Ovary (tissue), 7 donors: ENCODE measurements at regions not wholly inside any gene's neighbourhood (a gene's known extent, or its start where the extent isn't known, plus 50 kb on each side); places are given as distances from the start of the nearest gene placed in this dataset.

ENCODE experiments used
- DNase-seq, 5 donors: peaks; one replicate each; pipeline ENCODE4 v3.0.0-alpha.2; 2019 to 2020
- H3K27ac ChIP-seq, 2 donors: fragments of 200-600 bp; one replicate each; pipeline versions ENCODE4 v1.5.1 to v1.8.0; 2019 to 2022
- H3K27me3 ChIP-seq: fragments of 200-600 bp; one replicate; pipeline ENCODE4 v1.8.0; 2022
- H3K36me3 ChIP-seq: fragments of 200-600 bp; sonication (generic); one replicate; pipeline ENCODE4 v1.5.1; 2019
- H3K4me1 ChIP-seq: one replicate; pipeline ENCODE4 v1.8.1; 2013; ENCODE audit warnings: mild to moderate bottlenecking, moderate library complexity; ENCODE audit not compliant: insufficient read depth
- H3K4me3 ChIP-seq: fragments of 200-600 bp; sonication (generic); one replicate; pipeline ENCODE4 v1.5.1; 2017
- H3K9me3 ChIP-seq, 2 donors: fragments of 200-600 bp in 1 of 2; sonication (generic) in 1 of 2; one replicate each; pipeline versions ENCODE4 v1.5.1 to v1.8.1; 2013 to 2019; ENCODE audit warnings: mild to moderate bottlenecking in 1 of 2, moderate library complexity in 1 of 2
- EP300 ChIP-seq: sonication (generic); formaldehyde crosslinking; IDR thresholded peaks from one replicate; pipeline ENCODE4 v1.6.1; 2017; ENCODE audit warnings: antibody characterized with exemption
- POLR2A ChIP-seq: fragments of 450-650 bp; IDR thresholded peaks from one replicate; pipeline ENCODE4 v1.6.1; 2017; ENCODE audit warnings: antibody characterized with exemption, mild to moderate bottlenecking, moderate library complexity
- WGBS, 3 donors: extraction: QIAGEN DNeasy Blood & Tissue Kit in 1 of 3; methylation state at CpG; one replicate each; pipeline versions ENCODE4 v1.1.5 to v1.1.7; 2013 to 2017; 5-methylcytosine and 5-hydroxymethylcytosine counted together
- intact Hi-C, 4 donors: fragments of 100-400 bp; cut with DNase I; formaldehyde crosslinking; loops; one replicate each; pipeline versions ENCODE4 v1.11.0 to v1.15.1; 2022 to 2023
- TF ChIP-seq, protein P1 (sequence below), 3 donors: fragments of 450-650 bp in 2 of 3; fragments of 200-600 bp in 1 of 3; IDR thresholded peaks; one replicate each; pipeline versions ENCODE4 v1.5.1 to v1.8.0; 2016 to 2022; ENCODE audit warnings: antibody characterized with exemption in 3 of 3, mild to moderate bottlenecking in 1 of 3
- donor health status: DM: no; HTN: no; CAD: no; lungs with moderate emphysema.
- donor health status: DM: no; HTN: no; CAD: no.
- donor health status: Bipolar disorder and iron deficiency.
- donor health status: DM: no; HTN: no; CAD: no.
- donor health status: DM: yes; HTN: yes; CAD: no.

GRCh38 chr6:51057296-51057695, 238.6 kb downstream of the TFAP2B start:
- H3K4me1 ChIP-seq = no peaks in the 10 kb centered on the region
- no peaks in the 10 kb centered on the region for H3K36me3 ChIP-seq
- no peak overlapping the region for H3K27ac ChIP-seq
- intact Hi-C loops = no loop called here
- no peak overlapping the region for H3K4me3 ChIP-seq
- WGBS, 3 donors = 87 to 90% (median 89%) methylated on average over 4 of the region's 4 CpGs
- no peak for TF ChIP-seq EP300
- TF ChIP-seq, protein P1, sequence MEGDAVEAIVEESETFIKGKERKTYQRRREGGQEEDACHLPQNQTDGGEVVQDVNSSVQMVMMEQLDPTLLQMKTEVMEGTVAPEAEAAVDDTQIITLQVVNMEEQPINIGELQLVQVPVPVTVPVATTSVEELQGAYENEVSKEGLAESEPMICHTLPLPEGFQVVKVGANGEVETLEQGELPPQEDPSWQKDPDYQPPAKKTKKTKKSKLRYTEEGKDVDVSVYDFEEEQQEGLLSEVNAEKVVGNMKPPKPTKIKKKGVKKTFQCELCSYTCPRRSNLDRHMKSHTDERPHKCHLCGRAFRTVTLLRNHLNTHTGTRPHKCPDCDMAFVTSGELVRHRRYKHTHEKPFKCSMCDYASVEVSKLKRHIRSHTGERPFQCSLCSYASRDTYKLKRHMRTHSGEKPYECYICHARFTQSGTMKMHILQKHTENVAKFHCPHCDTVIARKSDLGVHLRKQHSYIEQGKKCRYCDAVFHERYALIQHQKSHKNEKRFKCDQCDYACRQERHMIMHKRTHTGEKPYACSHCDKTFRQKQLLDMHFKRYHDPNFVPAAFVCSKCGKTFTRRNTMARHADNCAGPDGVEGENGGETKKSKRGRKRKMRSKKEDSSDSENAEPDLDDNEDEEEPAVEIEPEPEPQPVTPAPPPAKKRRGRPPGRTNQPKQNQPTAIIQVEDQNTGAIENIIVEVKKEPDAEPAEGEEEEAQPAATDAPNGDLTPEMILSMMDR (IDR thresholded peaks at IDR 0.05) = no peak
- TF ChIP-seq POLR2A = no peak
- no peak for DNase-seq
- H3K9me3 ChIP-seq = no peaks in the 10 kb centered on the region
- no peaks in the 10 kb centered on the region for H3K27me3 ChIP-seq

DNA sequence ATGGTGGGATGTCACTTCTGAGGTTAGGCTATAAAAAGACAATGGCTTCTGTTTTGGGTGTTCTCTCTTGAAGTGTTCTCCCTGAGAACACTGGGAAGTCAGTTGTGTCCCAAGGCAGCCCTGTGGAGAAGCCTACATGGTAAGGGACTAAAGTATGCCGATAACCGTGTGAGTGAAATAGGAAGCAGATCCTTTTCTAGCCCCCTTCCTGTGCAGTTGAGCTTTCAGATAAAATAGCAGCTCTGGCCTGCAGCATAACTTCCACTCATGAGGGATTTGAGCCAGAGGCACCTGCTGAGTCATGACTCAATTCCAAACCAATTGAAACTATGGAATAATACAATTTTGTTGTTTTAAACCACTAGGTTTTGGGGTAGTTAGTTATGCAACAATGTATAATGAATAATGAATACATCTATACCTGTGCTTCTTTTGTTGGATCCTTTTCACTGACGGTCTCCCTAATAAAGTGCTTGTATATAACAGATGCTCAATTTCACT, 241.6 kb downstream of the TFAP2B start:
- intact Hi-C loops = no loop called here
- Histone ChIP-seq H3K27ac (no peak overlapping the region), H3K9me3 (no peaks in the 10 kb centered on the region), H3K4me3 (no peak overlapping the region), H3K36me3 (no peaks in the 10 kb centered on the region), H3K4me1 (no peaks in the 10 kb centered on the region), H3K27me3 (no peaks in the 10 kb centered on the region)
- WGBS, 3 donors = 82 to 89% (median 87%) methylated on average over 3 of the region's 3 CpGs
- no peak for DNase-seq
- no peak for TF ChIP-seq EP300
- TF ChIP-seq, protein P1 (IDR thresholded peaks at IDR 0.05) = no peak
- TF ChIP-seq POLR2A = no peak

DNA sequence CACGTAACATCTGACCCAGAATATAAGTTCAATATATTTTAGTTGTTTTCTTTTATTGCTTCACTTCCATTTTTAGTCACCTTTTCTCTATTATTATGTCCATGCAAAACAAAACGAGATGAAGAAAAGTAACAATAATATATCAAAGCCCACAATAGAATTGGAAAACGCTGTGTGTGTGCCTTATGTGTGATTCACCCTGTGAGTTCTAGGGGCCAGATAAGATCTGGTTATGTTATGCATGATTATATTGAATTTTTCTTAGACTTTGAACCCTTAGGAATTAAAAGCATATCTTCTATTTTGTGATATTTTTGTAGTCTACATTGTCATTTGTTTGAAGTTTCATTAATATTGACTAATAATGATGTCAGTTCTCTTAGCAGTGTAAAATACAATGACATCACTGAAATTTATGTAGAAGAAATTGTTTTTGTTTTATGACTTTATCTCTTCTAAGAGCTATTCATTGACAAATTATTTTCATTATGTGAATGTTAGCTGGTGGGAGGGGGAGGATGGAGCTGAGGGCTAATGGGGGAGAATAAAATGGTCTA, 243.6 kb downstream of the TFAP2B start:
- no peak for DNase-seq
- Histone ChIP-seq H3K4me3 (no peak overlapping the region), H3K4me1 (no peaks in the 10 kb centered on the region), H3K27ac (no peak overlapping the region), H3K9me3 (no peaks in the 10 kb centered on the region), H3K36me3 (no peaks in the 10 kb centered on the region), H3K27me3 (no peaks in the 10 kb centered on the region)
- 56 to 69% (median 65%) methylated on average over 3 of the region's 3 CpGs for WGBS, 3 donors
- intact Hi-C loops = no loop called here
- TF ChIP-seq EP300 (no peak), POLR2A (no peak)
- TF ChIP-seq, protein P1 (IDR thresholded peaks at IDR 0.05) = no peak

DNA sequence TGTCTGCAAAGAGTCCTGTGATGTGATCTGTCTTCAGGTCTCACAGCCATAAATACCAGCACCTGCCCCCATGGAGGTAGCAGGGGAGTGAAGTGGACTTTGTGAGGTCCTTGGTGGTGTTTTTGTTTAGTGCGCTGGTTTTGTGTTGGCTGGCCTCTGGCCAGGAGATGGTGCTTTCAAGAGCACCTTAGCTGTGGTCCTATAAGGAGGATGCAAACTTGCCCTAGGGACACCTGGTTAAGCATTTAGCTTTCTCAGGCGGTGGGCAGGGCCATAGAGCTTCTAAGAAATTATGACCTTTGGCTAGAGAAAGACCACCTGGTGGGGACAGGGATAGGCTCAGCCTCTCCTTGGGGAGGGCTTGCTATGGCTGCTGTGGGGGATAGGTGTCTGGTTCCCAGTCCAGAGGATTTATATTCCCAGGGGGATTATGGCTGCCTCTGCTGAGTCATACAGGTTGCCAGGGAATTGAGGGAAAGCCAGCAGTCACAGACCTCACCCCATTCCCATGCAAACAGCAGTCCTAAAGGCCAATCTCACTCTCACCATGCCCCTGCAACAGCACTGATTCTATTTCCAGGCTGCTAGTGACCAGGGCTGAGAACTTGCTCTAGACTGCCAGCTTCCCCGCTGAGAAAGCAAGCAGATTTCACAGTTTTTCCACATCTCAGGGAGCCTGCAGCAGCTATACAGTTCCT, 259.3 kb downstream of the TFAP2B start:
- TF ChIP-seq POLR2A = no peak
- TF ChIP-seq EP300 = no peak
- TF ChIP-seq, protein P1 (IDR thresholded peaks at IDR 0.05) = no peak
- no peak overlapping the region for H3K4me3 ChIP-seq
- no peak for DNase-seq
- H3K27me3 ChIP-seq = no peaks in the 10 kb centered on the region
- H3K27ac ChIP-seq = no peak overlapping the region
- intact Hi-C loops = no loop called here
- no peaks in the 10 kb centered on the region for H3K36me3 ChIP-seq
- 66 to 73% (median 71%) methylated on average over 3 of the region's 3 CpGs for WGBS, 3 donors
- H3K4me1 ChIP-seq = no peaks in the 10 kb centered on the region
- no peaks in the 10 kb centered on the region for H3K9me3 ChIP-seq
